Kidney epithelial cell (primary cell): ENCODE measurements at regions not wholly inside any gene's neighbourhood (a gene's known extent, or its start where the extent isn't known, plus 50 kb on each side); places are given as distances from the start of the nearest gene placed in this dataset.

Experiments used
- DNase-seq: peaks from one replicate; pipeline ENCODE4 v3.0.0-alpha.2; 2010; ENCODE audit warnings: low read depth
- H3K27me3 ChIP-seq: 2 replicates; pipeline ENCODE4 v1.6.0; 2011; ENCODE audit warnings: low read length; ENCODE audit not compliant: control insufficient read depth, insufficient read depth
- H3K36me3 ChIP-seq: 2 replicates; pipeline ENCODE4 v1.5.1; 2011; ENCODE audit warnings: low read length; ENCODE audit not compliant: control insufficient read depth, insufficient read depth
- H3K4me3 ChIP-seq: 2 replicates; pipeline ENCODE4 v1.5.1; 2011; ENCODE audit warnings: low read depth, mild to moderate bottlenecking, control low read depth, low read length
- TF ChIP-seq, protein P1 (sequence below): IDR thresholded peaks from 2 replicates; pipeline ENCODE4 v1.5.1; 2011; ENCODE audit warnings: mild to moderate bottlenecking, moderate library complexity, low read length, control low read depth, inconsistent platforms; ENCODE audit not compliant: insufficient read depth, poor library complexity, severe bottlenecking

DNA sequence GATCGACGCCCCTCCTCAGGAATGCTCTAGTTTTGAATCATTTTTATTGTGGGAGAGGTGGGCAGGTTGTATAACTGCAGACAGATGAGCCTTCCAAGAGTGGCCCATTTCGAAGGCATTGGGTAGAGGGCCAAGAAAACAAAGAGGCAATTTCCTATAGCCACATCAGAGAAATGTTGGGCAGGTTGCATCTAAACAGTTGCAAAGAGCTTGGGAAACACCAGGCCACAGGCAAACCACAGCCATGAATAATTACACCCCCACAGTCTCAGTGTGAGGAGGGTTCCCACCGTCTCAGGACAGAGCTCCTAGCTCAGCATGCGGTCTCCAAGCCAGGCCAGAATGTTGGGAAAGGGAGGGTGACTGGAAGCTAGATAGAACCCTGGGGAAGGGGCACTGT lies 257.3 kb downstream of the ABHD5 start:
- DNase-seq = no peak
- H3K27me3 ChIP-seq = peaks cover 4% of the 10 kb centered on the region
- TF ChIP-seq, protein P1, sequence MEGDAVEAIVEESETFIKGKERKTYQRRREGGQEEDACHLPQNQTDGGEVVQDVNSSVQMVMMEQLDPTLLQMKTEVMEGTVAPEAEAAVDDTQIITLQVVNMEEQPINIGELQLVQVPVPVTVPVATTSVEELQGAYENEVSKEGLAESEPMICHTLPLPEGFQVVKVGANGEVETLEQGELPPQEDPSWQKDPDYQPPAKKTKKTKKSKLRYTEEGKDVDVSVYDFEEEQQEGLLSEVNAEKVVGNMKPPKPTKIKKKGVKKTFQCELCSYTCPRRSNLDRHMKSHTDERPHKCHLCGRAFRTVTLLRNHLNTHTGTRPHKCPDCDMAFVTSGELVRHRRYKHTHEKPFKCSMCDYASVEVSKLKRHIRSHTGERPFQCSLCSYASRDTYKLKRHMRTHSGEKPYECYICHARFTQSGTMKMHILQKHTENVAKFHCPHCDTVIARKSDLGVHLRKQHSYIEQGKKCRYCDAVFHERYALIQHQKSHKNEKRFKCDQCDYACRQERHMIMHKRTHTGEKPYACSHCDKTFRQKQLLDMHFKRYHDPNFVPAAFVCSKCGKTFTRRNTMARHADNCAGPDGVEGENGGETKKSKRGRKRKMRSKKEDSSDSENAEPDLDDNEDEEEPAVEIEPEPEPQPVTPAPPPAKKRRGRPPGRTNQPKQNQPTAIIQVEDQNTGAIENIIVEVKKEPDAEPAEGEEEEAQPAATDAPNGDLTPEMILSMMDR = no peak

DNA sequence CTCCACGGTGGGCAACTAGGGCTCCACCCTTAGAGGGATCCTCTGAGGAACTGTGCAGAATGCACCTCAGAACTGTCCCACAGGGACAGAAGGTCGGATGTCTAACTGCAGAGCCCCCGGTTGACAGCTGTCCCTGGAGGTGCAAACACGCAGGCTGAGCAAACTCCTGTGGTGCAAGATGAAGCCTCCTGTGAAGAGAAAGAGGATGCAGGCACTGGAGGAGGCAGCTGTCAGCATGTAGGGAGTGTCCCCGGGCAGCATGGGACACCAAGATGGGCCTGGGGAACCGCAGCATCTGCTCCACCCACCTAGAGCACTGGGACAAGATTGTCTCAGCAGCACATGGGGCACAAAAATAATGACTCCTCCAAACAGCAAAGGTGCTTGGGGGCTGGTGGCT lies 258.9 kb downstream of the ABHD5 start:
- DNase-seq = no peak
- Histone ChIP-seq H3K27me3 (peaks cover 4% of the 10 kb centered on the region), H3K4me3 (no peak overlapping the region), H3K36me3 (no peaks in the 10 kb centered on the region)
- TF ChIP-seq, protein P1 = no peak

More for the DNA sequence above, 257.3 kb downstream of the ABHD5 start:
- Histone ChIP-seq H3K36me3 (no peaks in the 10 kb centered on the region), H3K4me3 (no peak overlapping the region)

DNA sequence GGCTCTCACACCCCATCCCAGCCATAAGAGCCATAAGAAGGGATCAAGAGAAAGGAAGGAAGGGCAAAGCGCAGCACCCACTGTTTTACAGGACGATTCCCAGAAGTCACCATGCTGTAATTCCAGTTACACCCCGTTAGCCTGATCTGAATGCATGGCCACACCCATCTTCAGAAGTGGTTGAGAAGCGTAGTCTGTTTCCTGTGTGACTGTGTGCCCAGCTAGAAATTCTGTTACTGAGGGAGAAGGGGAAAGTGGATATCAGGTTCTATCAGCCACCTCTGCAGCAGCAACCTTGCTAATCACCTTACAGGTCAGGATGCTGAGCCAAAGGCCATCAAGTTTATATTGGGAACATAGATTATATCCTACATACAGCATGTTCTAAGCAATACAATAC lies 260.0 kb downstream of the ABHD5 start:
- no peak overlapping the region for H3K4me3 ChIP-seq
- H3K27me3 ChIP-seq = peaks cover 4% of the 10 kb centered on the region
- TF ChIP-seq, protein P1 = no peak
- DNase-seq = no peak
- H3K36me3 ChIP-seq = no peaks in the 10 kb centered on the region

DNA sequence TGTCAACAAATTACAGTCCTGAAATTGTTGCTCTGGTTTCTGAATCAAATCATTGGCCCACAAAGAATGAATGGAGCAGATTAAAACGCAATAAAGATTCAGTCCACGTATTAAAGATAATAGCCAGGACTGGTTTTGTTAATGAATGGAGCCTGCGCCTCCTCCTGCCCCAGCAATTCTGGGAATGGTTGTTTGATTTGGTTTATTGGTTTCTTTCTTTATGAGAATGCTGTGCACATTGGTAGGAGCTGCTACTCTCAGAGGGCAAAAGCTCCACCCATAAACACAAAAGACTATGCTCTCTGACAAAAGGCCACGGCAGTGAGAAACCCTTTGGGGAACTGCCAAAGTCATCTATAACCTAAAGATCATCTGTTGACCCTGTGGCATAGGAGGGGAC lies 261.1 kb downstream of the ABHD5 start:
- H3K36me3 ChIP-seq = no peaks in the 10 kb centered on the region
- TF ChIP-seq, protein P1 = no peak
- DNase-seq = no peak
- no peak overlapping the region for H3K4me3 ChIP-seq
- peaks cover 4% of the 10 kb centered on the region for H3K27me3 ChIP-seq

DNA sequence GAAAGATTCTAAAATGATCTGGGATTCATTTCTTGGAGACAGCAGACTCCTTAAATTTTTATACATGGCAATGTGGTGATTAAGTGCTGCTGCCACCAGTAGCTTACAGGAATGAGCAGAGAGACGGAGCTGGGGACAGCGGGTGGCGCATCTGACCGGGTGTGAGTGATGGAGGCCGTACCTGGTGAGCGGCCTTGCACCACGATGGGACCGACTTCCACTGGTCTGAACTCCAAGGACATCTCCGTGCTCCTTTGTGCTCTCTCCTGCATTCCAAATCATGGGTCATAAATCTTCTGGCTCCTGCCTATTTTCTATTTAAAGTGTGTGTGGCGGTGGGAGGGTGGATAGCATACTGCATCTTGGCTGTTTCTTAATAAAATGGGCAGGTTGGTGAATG lies 262.6 kb downstream of the ABHD5 start:
- TF ChIP-seq, protein P1 = no peak
- Histone ChIP-seq H3K27me3 (peaks cover 4% of the 10 kb centered on the region), H3K36me3 (no peaks in the 10 kb centered on the region), H3K4me3 (no peak overlapping the region)
- DNase-seq = no peak
